ENCODE measurements at regions not wholly inside any gene's neighbourhood (a gene's known extent, or its start where the extent isn't known, plus 50 kb on each side); places are given as distances from the start of the nearest gene placed in this dataset.
"Not testable (repeated sequence)": the region's sequence is repeated elsewhere in the genome, so short reads cannot be mapped to it uniquely, and the experiment has no call there.

DNA sequence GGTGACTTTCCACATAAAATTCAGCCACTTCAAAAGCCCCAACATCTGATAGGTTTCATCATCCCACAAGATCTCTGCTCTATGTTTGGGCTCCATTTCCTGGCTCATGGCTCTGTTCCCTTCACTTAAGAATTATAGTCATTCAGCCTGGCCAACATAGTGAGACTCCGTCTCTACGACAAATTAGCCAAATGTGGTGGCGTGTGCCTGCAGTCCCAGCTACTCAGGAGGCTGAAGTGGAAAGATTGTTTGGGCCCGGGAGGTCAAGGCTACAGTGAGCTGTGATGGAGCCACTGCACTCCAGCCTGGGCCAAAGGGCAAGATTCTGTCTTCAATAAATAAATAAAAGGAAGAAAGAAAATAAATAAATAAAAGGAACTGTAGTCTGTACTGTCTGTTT lies 57.9 kb upstream of the CTSV start:
- TF ChIP-seq, protein P1, sequence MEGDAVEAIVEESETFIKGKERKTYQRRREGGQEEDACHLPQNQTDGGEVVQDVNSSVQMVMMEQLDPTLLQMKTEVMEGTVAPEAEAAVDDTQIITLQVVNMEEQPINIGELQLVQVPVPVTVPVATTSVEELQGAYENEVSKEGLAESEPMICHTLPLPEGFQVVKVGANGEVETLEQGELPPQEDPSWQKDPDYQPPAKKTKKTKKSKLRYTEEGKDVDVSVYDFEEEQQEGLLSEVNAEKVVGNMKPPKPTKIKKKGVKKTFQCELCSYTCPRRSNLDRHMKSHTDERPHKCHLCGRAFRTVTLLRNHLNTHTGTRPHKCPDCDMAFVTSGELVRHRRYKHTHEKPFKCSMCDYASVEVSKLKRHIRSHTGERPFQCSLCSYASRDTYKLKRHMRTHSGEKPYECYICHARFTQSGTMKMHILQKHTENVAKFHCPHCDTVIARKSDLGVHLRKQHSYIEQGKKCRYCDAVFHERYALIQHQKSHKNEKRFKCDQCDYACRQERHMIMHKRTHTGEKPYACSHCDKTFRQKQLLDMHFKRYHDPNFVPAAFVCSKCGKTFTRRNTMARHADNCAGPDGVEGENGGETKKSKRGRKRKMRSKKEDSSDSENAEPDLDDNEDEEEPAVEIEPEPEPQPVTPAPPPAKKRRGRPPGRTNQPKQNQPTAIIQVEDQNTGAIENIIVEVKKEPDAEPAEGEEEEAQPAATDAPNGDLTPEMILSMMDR (IDR thresholded peaks at IDR 0.05; ENCODE audit: insufficient read depth, missing control alignments): no peak
- FAIRE-seq: no peak

DNA sequence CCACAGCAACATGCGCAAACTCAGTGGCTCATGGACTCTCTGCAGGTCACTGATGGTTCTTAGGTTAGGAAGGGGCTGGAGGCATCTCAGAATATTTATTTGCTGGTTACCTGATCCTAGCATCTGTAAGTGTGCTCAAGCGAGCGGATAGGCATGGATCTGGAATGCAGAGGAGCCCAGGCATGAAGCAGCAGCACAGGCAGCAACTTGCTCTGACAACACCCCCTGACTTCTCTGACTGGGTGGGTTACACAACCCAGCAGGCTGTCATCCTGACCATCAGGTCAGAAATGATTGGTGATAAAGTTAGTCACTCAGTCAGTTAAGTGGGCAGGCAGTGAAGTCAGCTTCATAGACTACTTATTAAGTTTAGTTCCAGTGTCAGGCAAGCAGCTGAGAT lies 50.4 kb upstream of the CTSV start:
- not testable (repeated sequence) for DNase-seq (ENCODE audit: insufficient read length, low spot score); FAIRE-seq

More for the DNA sequence above, 57.9 kb upstream of the CTSV start:
- no peak for DNase-seq (ENCODE audit: insufficient read length, low spot score)
